ENCODE measurements at regions not wholly inside any gene's neighbourhood (a gene's known extent, or its start where the extent isn't known, plus 50 kb on each side); places are given as distances from the start of the nearest gene placed in this dataset.

DNA sequence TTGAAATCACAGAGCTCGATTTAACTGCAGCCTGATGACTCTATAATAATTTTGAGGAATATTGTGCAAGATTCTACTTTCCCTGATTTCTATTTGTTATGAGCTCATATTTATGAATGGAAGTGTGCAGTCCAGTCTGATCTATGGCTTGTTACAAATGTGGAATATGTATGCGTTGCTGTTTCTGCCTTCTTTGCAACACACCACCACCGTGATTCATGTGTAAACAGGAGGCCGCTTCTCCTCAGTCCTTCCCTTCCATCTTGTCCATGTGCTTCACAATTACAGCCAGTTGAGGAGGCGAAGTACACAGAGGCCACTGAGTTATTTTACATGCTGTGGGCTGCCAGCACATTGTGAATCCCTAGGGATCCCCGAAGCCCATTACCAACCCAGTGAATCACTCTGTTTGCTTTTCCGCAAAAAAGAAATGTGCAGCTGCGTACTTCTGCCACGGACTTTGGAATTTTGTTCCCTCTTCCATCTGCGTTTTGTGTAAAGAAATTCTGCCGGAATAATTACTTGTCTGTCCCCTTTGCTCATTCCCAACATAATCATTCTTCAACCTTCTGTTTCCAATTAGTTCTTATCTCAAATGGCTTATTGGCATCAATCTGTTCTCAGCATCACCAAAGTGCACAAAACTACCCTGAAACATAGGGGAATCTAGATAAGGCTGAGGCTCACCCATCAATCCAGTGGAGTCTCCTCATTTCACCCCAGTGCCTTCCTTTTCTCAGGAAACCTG lies 551.6 kb upstream of the CITED2 start:
- DNase-seq (ENCODE audit: low read depth in 2 of 3, low spot score in 2 of 3) = no peak

DNA sequence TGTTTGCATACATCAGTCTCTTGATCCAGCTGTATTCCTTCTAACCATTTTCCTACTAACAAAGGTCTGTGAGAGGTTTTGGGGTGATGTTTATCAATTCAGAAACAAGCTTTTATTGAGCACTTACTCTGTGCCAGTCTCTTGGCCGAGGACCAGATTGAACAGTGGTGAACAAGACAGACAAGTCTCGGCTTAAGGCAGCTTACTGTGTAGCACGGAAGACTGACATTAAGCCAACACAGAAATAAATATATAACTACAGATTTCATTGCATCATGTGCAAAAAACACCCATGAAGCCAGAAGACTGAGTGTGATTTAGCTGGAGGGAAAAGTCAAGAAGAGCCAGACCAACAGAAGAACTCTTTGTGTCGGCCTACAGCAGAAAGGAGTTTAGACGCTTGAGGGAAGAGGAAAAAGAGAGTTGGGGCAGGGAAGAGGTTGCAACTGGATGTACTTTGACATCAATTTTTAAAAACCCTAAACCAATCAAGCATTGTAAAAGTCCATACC lies 549.6 kb upstream of the CITED2 start:
- no peak for DNase-seq (ENCODE audit: low read depth in 2 of 3, low spot score in 2 of 3)

DNA sequence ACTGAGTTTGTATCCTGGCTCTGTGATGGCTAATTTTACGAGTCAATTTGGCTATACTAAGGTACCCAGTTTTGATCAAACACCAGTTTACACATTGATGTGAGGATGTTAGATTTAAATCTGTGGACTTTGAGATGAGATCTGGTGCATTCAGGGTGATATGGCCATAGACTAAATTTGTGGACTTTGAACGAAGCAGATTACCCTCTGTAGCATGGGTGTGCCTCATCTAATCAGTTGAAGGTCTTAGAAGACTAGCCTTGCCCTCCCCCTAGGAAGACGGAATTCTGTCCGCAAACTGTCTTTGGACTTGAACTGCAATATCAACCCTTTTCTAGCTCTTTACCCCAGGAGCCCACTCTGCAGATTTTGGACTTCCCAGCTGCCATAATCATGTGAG lies 547.8 kb upstream of the CITED2 start:
- no peak for DNase-seq (ENCODE audit: low read depth in 2 of 3, low spot score in 2 of 3)

DNA sequence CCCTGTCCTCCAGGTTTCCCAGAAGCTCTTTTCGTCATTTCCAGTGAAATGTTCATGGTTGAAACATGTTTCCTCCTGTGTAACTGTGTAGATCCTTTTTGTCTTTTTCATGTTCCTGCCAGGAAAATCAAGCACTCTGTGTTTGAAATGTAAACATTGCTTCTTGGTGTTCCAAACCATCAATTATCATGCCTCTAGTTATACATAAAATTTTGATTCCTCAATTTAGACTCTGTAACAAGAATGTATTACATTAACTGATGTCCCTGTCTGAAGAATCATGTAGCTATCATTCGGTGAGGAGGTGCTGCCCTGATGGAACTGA lies 546.3 kb upstream of the CITED2 start:
- DNase-seq (ENCODE audit: low read depth in 2 of 3, low spot score in 2 of 3) = no peak

- no peak for DNase-seq (ENCODE audit: low read depth in 2 of 3, low spot score in 2 of 3)
Observed at GRCh38 chr6:139920027-139920775, 545.8 kb upstream of the CITED2 start.

DNA sequence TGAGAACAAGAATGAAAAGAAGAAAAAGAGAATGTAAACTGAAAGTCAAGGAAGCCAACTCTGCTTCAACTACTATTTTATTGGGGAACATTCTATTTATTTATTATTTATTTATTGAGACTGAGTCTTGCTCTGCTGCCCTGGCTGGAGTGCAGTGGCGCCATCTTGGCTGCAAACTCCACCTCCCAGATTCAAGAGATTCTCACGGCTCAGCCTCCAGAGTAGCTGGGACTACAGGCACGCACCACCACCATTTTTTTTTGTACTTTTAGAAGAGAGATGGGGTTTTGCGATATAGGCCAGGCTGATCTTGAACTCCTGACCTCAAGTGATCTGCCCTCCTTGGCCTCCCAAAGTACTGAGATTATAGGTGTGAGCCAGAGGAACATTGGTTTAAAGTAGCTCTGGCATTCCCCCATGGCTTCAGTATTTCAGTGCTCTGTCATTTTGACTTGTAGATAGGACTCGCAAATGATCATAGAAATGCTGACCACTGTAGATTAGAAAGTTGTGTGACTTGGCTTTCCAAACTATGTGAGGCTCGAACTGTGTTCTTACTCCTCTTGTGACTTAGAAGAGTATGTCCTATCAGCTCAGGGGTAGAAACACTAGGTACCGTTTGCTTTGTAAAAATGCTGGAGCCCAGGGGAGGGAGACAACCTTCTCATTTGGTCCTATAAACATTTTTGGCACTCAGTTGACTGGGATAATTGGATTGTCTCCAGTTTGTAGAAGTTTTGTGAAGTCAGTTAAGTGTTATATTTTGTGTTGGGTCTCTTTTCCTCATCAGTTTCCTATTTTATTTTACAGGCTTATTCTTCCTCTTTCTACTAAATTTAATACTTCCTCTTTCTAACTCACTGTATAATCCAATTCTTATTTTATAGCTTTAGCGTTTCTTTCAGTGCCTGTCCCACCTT lies 544.9 kb upstream of the CITED2 start:
- DNase-seq (ENCODE audit: low read depth in 2 of 3, low spot score in 2 of 3) = no peak

DNA sequence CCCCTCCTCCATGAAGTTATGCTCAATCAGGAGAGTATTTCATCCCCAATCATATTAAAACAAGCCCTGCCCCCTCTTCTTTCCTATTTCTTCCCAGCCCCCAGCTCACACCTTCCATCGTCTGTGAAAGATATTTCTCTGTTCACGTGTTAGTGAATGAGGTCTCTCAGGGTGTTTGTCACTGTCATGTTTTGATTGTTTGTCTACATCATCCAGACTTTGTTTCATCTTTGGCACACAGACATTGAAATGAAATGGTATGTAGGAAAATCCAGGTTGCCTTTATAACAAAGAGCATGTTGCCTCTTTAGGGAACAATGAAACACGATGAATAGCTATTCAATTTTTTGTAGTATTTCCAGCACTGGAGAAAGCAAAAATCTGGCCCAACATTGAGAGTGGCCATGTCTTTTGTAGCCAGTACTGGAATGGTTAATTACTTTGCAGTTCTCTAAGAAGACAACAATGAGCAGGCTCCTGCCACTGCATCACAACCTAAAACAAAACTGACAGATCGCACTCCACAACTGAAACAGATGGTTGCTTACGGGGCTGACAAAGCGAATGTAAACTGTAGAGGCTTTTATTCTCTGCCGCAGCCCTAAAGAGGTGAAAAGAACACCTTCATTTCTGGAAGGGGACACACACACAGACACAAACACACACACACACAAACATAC lies 543.6 kb upstream of the CITED2 start:
- DNase-seq (ENCODE audit: low read depth in 2 of 3, low spot score in 2 of 3) = no peak

GRCh38 chr6:139914910-139915309 lies 540.5 kb upstream of the CITED2 start:
- DNase-seq (ENCODE audit: low read depth in 2 of 3, low spot score in 2 of 3) = no peak

GRCh38 chr6:139912735-139913400 lies 538.4 kb upstream of the CITED2 start:
- no peak for DNase-seq (ENCODE audit: low read depth in 2 of 3, low spot score in 2 of 3)

DNA sequence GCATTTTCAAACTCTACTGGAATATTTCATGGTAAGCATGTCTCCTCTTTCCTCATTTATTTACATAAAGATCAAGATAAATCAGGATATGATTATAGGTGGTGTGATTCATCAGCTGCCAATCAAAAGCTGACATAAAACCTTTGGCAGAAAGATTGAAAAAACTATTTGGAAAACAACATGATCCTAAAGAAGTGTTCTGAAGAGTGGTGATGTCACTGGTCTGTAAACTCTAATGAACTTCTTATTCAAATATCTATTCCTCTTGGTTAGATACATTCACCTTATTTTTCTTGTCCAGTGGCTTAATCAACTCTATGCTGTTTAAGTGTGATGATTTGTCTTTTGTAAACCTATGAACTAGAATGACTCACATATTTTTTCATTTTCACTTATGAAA lies 535.5 kb upstream of the CITED2 start:
- DNase-seq (ENCODE audit: low read depth in 2 of 3, low spot score in 2 of 3) = no peak

DNA sequence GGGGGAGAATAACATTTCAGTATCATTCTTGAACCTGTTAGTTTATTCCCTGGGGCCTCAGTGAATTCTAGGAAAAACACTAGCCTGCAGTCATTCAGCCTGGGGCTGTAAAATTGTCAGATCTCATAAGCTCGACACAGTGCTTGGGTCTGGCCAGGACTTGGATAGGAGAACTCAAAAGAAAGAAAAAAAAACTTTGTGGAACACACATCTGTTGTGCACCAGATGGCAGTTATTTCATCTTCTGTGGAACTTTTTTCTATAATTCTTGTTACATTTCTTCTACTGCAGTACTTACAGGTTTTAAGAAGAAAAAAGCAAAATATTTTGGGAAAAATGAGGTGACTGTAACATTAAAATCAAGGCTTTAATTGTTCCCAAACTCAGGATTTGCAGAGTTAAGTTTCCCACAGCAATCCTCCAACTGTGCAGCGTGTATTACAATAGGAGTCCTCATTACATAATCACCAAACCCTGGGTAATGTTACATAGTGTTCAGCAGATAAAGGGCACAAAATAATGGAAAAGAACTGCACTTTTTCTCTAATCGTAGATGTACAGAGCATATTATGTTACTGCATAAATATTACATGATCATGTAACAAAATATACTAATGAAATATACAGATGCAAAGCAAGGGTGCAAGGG lies 531.1 kb upstream of the CITED2 start:
- DNase-seq (ENCODE audit: low read depth in 2 of 3, low spot score in 2 of 3) = no peak

GRCh38 chr6:139904568-139904967 lies 530.1 kb upstream of the CITED2 start:
- no peak for DNase-seq (ENCODE audit: low read depth in 2 of 3, low spot score in 2 of 3)

- no peak for DNase-seq (ENCODE audit: low read depth in 2 of 3, low spot score in 2 of 3)
Observed at GRCh38 chr6:139904158-139904533, 529.7 kb upstream of the CITED2 start.

- DNase-seq (ENCODE audit: low read depth in 2 of 3, low spot score in 2 of 3) = no peak
Observed at GRCh38 chr6:139903411-139904157, 529.1 kb upstream of the CITED2 start.

- no peak for DNase-seq (ENCODE audit: low read depth in 2 of 3, low spot score in 2 of 3)
Observed at GRCh38 chr6:139895205-139895793, 520.9 kb upstream of the CITED2 start.

DNA sequence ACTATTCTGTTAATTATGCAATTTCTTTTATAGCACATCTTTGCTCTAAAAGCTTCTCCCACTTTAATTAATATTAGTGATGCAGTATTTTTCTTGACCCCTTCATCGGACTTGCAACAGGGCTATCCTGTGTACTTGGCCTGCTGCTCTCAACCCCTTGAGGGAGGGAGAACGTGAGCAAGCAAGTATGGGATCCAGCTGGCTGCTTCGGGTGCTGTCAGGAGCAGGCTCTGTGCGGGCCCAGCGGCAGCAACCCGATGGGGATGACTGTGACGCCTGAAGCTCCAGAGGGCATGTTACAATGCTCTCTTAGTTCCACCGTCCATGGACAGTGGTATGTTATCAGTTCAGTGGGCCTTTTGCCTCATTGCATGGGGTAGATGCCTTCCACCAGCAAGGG lies 519.8 kb upstream of the CITED2 start:
- DNase-seq (ENCODE audit: low read depth in 2 of 3, low spot score in 2 of 3) = no peak

DNA sequence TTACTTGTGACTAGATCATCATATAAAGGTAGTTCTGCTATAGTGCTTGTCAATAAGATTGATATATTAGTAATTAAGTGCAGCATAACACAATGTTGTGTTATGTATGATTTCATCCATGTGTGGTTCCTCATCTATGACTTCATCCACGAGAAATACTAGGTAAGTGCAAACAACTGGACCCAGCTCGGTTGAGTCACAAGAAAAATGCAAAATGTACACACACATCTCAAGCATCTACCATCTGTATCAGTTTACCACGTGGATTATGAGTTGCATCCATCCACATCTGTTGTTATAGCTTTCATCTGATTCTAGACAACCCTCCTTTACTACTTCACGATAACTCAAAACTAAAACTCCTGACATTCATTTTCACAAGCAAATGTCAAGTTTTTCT lies 517.0 kb upstream of the CITED2 start:
- no peak for DNase-seq (ENCODE audit: low read depth in 2 of 3, low spot score in 2 of 3)

- DNase-seq (ENCODE audit: low read depth in 2 of 3, low spot score in 2 of 3) = no peak
Observed at GRCh38 chr6:139888681-139889122, 514.3 kb upstream of the CITED2 start.

GRCh38 chr6:139887275-139887674 lies 512.8 kb upstream of the CITED2 start:
- no peak for DNase-seq (ENCODE audit: low read depth in 2 of 3, low spot score in 2 of 3)
